Hindlimb muscle (tissue), 1 donor: ENCODE measurements at regions not wholly inside any gene's neighbourhood (a gene's known extent, or its start where the extent isn't known, plus 50 kb on each side); places are given as distances from the start of the nearest gene placed in this dataset.
A peak's percentile ranks its signal among the peaks of the same experiment; 100 is the strongest.
"Not testable (repeated sequence)": the region's sequence is repeated elsewhere in the genome, so short reads cannot be mapped to it uniquely, and the experiment has no call there.

Source experiments
- DNase-seq: peaks from one replicate; pipeline ENCODE4 v3.0.0-alpha.2; 2013

- no peak for DNase-seq
Observed at GRCh38 chr16:13631916-13632315, 288.0 kb upstream of the ERCC4 start.

GRCh38 chr16:13632504-13632903 is 287.4 kb upstream of the ERCC4 start:
- not testable (repeated sequence) for DNase-seq

- no peak for DNase-seq
Observed at GRCh38 chr16:13633391-13633861, 286.5 kb upstream of the ERCC4 start.

GRCh38 chr16:13634253-13634652 is 285.7 kb upstream of the ERCC4 start:
- DNase-seq, result no peak

- no peak for DNase-seq
Observed at GRCh38 chr16:13634959-13635358, 285.0 kb upstream of the ERCC4 start.

GRCh38 chr16:13638218-13638617 is 281.7 kb upstream of the ERCC4 start:
- DNase-seq, result no peak

- DNase-seq, result no peak
Observed at GRCh38 chr16:13643412-13643811, 276.5 kb upstream of the ERCC4 start.

GRCh38 chr16:13645601-13646245 is 274.2 kb upstream of the ERCC4 start:
- no peak for DNase-seq

- no peak for DNase-seq
Observed at GRCh38 chr16:13660807-13661206, 259.1 kb upstream of the ERCC4 start.

- no peak for DNase-seq
Observed at GRCh38 chr16:13665876-13666275, 254.1 kb upstream of the ERCC4 start.

- no peak for DNase-seq
Observed at GRCh38 chr16:13672196-13672595, 247.8 kb upstream of the ERCC4 start.

GRCh38 chr16:13680021-13680889 is 239.7 kb upstream of the ERCC4 start:
- DNase-seq, result no peak

- no peak for DNase-seq
Observed at GRCh38 chr16:13684819-13685563, 235.0 kb upstream of the ERCC4 start.

GRCh38 chr16:13696017-13696416 is 223.9 kb upstream of the ERCC4 start:
- DNase-seq, result no peak

- no peak for DNase-seq
Observed at GRCh38 chr16:13697013-13697412, 222.9 kb upstream of the ERCC4 start.

GRCh38 chr16:13697568-13697967 is 222.4 kb upstream of the ERCC4 start:
- DNase-seq, result no peak

- no peak for DNase-seq
Observed at GRCh38 chr16:13702614-13703013, 217.3 kb upstream of the ERCC4 start.

- no peak for DNase-seq
Observed at GRCh38 chr16:13708347-13709120, 211.4 kb upstream of the ERCC4 start.

GRCh38 chr16:13718748-13719147 is 201.2 kb upstream of the ERCC4 start:
- no peak for DNase-seq

- DNase-seq, result no peak
Observed at GRCh38 chr16:13727943-13728342, 192.0 kb upstream of the ERCC4 start.

- peak; percentile 40 for DNase-seq
Observed at GRCh38 chr16:13733561-13733960, 186.4 kb upstream of the ERCC4 start.

- not testable (repeated sequence) for DNase-seq
Observed at GRCh38 chr16:13739621-13740373, 180.2 kb upstream of the ERCC4 start.
